Fibroblast of the aortic adventitia (primary cell): ENCODE measurements at regions not wholly inside any gene's neighbourhood (a gene's known extent, or its start where the extent isn't known, plus 50 kb on each side); places are given as distances from the start of the nearest gene placed in this dataset.

Experiments used
- DNase-seq: peaks from one replicate; pipeline ENCODE4 v3.0.0-alpha.2; 2010; ENCODE audit warnings: low read depth
- H3K4me3 ChIP-seq: 2 replicates; pipeline ENCODE4 v1.5.1; 2011; ENCODE audit warnings: low read depth, mild to moderate bottlenecking, control low read depth, low read length, moderate library complexity
- CTCF ChIP-seq: IDR thresholded peaks from 2 replicates; pipeline ENCODE4 v1.5.1; 2011; ENCODE audit warnings: mild to moderate bottlenecking, low read length, control low read depth, inconsistent platforms; ENCODE audit not compliant: insufficient read depth

DNA sequence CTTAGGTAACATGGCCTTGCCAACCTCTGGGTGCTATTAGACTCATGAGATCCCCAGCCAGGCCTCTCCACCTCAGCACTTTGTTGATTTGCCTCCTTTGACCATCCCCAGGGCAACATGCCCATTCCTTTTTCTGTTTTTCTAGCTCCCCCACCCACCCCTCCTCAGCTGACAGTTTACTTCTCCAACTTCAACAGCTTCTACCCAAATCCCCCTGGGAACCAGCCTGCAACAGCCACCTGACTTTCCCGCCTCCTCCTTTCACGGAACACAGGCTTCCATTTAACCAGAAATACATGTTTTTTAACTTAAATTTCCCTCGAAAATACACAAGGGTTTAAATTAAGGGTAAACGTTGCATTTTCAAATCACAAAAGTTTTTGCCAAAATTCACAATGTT, 117.3 kb downstream of the DLEU7 start:
- no peak for DNase-seq
- no peak for TF ChIP-seq CTCF
- H3K4me3 ChIP-seq: no peak overlapping the region

DNA sequence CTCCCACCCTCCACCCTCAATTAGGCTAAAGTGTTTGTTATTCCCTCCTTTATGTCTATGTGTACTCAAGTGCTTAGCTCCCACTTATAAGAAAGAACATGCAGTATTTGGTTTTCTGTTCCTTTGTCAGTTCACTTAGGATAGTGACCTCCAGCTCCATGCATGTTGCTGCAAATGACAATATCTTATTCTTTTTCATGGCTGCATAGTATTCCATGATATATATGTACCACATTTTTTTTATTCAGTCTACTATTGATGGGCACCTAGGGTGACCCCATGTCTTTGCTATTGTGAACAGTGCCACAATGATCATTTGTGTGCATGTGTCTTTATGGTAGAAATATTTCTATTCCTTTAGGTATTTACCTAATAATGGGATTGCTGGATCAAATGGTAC, 114.3 kb downstream of the DLEU7 start:
- TF ChIP-seq CTCF: no peak
- H3K4me3 ChIP-seq: no peak overlapping the region
- no peak for DNase-seq

- no peak for TF ChIP-seq CTCF
- DNase-seq: peak; percentile 32
- no peak overlapping the region for H3K4me3 ChIP-seq
Measured at GRCh38 chr13:50730496-50731351, 112.8 kb downstream of the DLEU7 start.

GRCh38 chr13:50731400-50731799, 112.1 kb downstream of the DLEU7 start:
- no peak overlapping the region for H3K4me3 ChIP-seq
- no peak for TF ChIP-seq CTCF
- DNase-seq: peak; percentile 93

DNA sequence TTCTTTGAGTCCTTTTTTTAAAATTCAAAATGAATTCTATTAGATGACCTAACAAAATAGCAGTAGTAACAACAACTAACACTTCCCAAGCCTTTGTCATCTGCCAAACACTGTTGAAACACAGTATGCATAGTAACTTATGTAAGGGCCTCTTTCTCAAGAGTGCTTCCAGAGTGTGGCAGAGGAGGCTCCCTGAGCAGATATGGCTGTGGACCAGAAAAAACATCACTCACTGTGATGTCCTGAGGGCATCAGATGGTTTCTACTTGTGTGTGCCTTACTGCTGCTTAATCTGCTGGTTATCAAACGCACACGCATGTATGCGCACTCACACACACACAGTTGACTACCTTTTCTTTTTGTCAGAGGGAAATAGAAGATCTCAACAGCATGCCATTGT, 110.8 kb downstream of the DLEU7 start:
- DNase-seq: peak; percentile 78
- no peak overlapping the region for H3K4me3 ChIP-seq
- TF ChIP-seq CTCF: no peak

- no peak overlapping the region for H3K4me3 ChIP-seq
- DNase-seq: no peak
- no peak for TF ChIP-seq CTCF
Measured at GRCh38 chr13:50733392-50733791, 110.1 kb downstream of the DLEU7 start.

DNA sequence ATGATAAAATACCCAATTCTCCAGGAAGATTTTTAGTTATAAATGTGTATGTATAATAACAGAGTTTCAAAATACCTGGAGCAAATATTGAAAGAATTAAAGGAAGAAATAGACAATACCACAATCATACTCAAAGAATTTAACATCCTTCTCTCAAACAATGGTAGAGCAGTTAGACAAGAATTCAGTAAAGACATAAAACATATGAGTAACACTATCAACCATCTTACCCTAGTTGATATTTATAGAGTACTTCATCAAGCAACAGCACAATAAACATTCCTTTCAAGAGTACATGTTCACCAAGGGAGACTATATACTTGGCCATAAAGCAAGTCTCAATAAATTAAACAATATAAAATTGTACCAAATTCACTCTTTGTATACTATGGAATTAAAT, 108.4 kb downstream of the DLEU7 start:
- DNase-seq: no peak
- H3K4me3 ChIP-seq: no peak overlapping the region
- no peak for TF ChIP-seq CTCF
